Fibroblast of lung (primary cell): ENCODE measurements at regions not wholly inside any gene's neighbourhood (a gene's known extent, or its start where the extent isn't known, plus 50 kb on each side); places are given as distances from the start of the nearest gene placed in this dataset.

Experiments
- DNase-seq, 2 donors: peaks; one replicate each; pipeline versions ENCODE4 v3.0.0 to v3.0.0-alpha.2; 2010; ENCODE audit warnings: low read depth in 2 of 2
- H2AFZ ChIP-seq: 2 replicates; pipeline ENCODE4 v1.5.1; 2012; ENCODE audit warnings: low read length, control low read depth, inconsistent platforms
- H3K27ac ChIP-seq: 2 replicates; pipeline ENCODE4 v1.5.1; 2011; ENCODE audit warnings: low read length, control low read depth; ENCODE audit not compliant: insufficient read depth
- H3K27me3 ChIP-seq: 2 replicates; pipeline ENCODE4 v1.5.1; 2011; ENCODE audit warnings: mild to moderate bottlenecking, low read length; ENCODE audit not compliant: control insufficient read depth, insufficient read depth
- H3K36me3 ChIP-seq: 2 replicates; pipeline ENCODE4 v1.5.1; 2011; ENCODE audit warnings: low read length; ENCODE audit not compliant: control insufficient read depth, insufficient read depth
- H3K4me1 ChIP-seq: 2 replicates; pipeline ENCODE4 v1.5.1; 2011; ENCODE audit warnings: low read length; ENCODE audit not compliant: control insufficient read depth, insufficient read depth; ENCODE audit errors: extremely low read depth
- H3K4me2 ChIP-seq: 2 replicates; pipeline ENCODE4 v1.5.1; 2011; ENCODE audit warnings: low read length, control low read depth; ENCODE audit not compliant: insufficient read depth; ENCODE audit errors: extremely low read depth
- H3K4me3 ChIP-seq, 4 experiments: fragments of 200-600 bp in 1 of 4; sonication (generic) in 1 of 4; replicated peaks in 1 of 4; 2 replicates each; pipeline ENCODE4 v1.5.1; 2011 to 2016; ENCODE audit warnings: low read length in 4 of 4, low read depth in 3 of 4, mild to moderate bottlenecking in 3 of 4, control low read depth in 2 of 4, inconsistent platforms in 1 of 4, mixed read lengths in 1 of 4; ENCODE audit not compliant: insufficient read depth in 1 of 4; ENCODE audit errors: control extremely low read depth in 1 of 4
- H3K79me2 ChIP-seq: 2 replicates; pipeline ENCODE4 v1.5.1; 2012; ENCODE audit warnings: mild to moderate bottlenecking, low read length, inconsistent platforms; ENCODE audit not compliant: control insufficient read depth, insufficient read depth
- H3K9ac ChIP-seq: 2 replicates; pipeline ENCODE4 v1.5.1; 2011; ENCODE audit warnings: mild to moderate bottlenecking, low read length, control low read depth; ENCODE audit not compliant: insufficient read depth
- H3K9me3 ChIP-seq: 2 replicates; pipeline ENCODE4 v1.5.1; 2012; ENCODE audit warnings: low read depth, low read length; ENCODE audit not compliant: control insufficient read depth, insufficient read depth
- H4K20me1 ChIP-seq: 2 replicates; pipeline ENCODE4 v1.5.1; 2011; ENCODE audit warnings: low read length; ENCODE audit not compliant: control insufficient read depth, insufficient read depth; ENCODE audit errors: extremely low read depth
- CTCF ChIP-seq, 2 donors: IDR thresholded peaks in 1 of 2; conservative IDR thresholded peaks in 1 of 2; 1 replicate in 1 of 2; 2 replicates in 1 of 2; pipeline ENCODE4 v1.5.1; 2011 to 2012; ENCODE audit warnings: low read length in 2 of 2, control low read depth in 1 of 2, inconsistent platforms in 1 of 2, low read depth in 1 of 2, mild to moderate bottlenecking in 1 of 2
- EZH2 ChIP-seq: IDR thresholded peaks from 2 replicates; pipeline ENCODE4 v1.5.1; 2012; ENCODE audit warnings: low read length, control low read depth, mild to moderate bottlenecking; ENCODE audit errors: missing control alignments

- no peaks in the 10 kb centered on the region for H3K9me3 ChIP-seq
- H3K27ac ChIP-seq: no peak overlapping the region
- no peaks in the 10 kb centered on the region for H3K79me2 ChIP-seq
- no peaks in the 10 kb centered on the region for H3K4me1 ChIP-seq
- no peaks in the 10 kb centered on the region for H3K36me3 ChIP-seq
- no peaks in the 10 kb centered on the region for H3K27me3 ChIP-seq
- no peak overlapping the region for H3K4me3 ChIP-seq
- no peak for DNase-seq
- no peak overlapping the region for H3K9ac ChIP-seq
- no peak overlapping the region for H3K4me2 ChIP-seq
- H4K20me1 ChIP-seq: no peaks in the 10 kb centered on the region
- H2AFZ ChIP-seq: no peak overlapping the region
- TF ChIP-seq EZH2: no peak
- TF ChIP-seq CTCF (conservative IDR thresholded peaks at IDR 0.05 in 1 of 2, IDR thresholded peaks at IDR 0.05 in 1 of 2; ENCODE audit: low read depth in 1 of 2, low read length in 2 of 2): no peak
Measured at GRCh38 chr19:27777242-27777641, 1435.7 kb downstream of the UQCRFS1 start.

GRCh38 chr19:27776524-27776923 is 1436.4 kb downstream of the UQCRFS1 start:
- TF ChIP-seq CTCF (conservative IDR thresholded peaks at IDR 0.05 in 1 of 2, IDR thresholded peaks at IDR 0.05 in 1 of 2; ENCODE audit: low read depth in 1 of 2, low read length in 2 of 2): no peak
- TF ChIP-seq EZH2: no peak
- no peak for DNase-seq
- Histone ChIP-seq H4K20me1 (no peaks in the 10 kb centered on the region), H3K9ac (no peak overlapping the region), H2AFZ (no peak overlapping the region), H3K36me3 (no peaks in the 10 kb centered on the region), H3K79me2 (no peaks in the 10 kb centered on the region), H3K4me3 (no peak overlapping the region), H3K27ac (no peak overlapping the region), H3K4me1 (no peaks in the 10 kb centered on the region), H3K27me3 (no peaks in the 10 kb centered on the region), H3K9me3 (no peaks in the 10 kb centered on the region), H3K4me2 (no peak overlapping the region)

GRCh38 chr19:27776020-27776419 is 1436.9 kb downstream of the UQCRFS1 start:
- H3K4me2 ChIP-seq: no peak overlapping the region
- H3K9me3 ChIP-seq: no peaks in the 10 kb centered on the region
- DNase-seq: peak; percentile 15 to 23
- no peak overlapping the region for H3K27ac ChIP-seq
- H3K36me3 ChIP-seq: no peaks in the 10 kb centered on the region
- no peak overlapping the region for H2AFZ ChIP-seq
- H3K79me2 ChIP-seq: no peaks in the 10 kb centered on the region
- H3K4me1 ChIP-seq: no peaks in the 10 kb centered on the region
- H3K4me3 ChIP-seq: no peak overlapping the region
- H4K20me1 ChIP-seq: no peaks in the 10 kb centered on the region
- H3K9ac ChIP-seq: no peak overlapping the region
- no peaks in the 10 kb centered on the region for H3K27me3 ChIP-seq
- TF ChIP-seq CTCF (conservative IDR thresholded peaks at IDR 0.05 in 1 of 2, IDR thresholded peaks at IDR 0.05 in 1 of 2; ENCODE audit: low read depth in 1 of 2, low read length in 2 of 2): peak; percentile 32 to 34
- TF ChIP-seq EZH2: no peak
